K562 (cell line): ENCODE measurements at regions not wholly inside any gene's neighbourhood (a gene's known extent, or its start where the extent isn't known, plus 50 kb on each side); places are given as distances from the start of the nearest gene placed in this dataset.
A peak's percentile ranks its signal among the peaks of the same experiment; 100 is the strongest.

ENCODE experiments used
- CREB1 ChIP-seq, 2 experiments: sonication (generic) in 1 of 2; formaldehyde crosslinking in 1 of 2; IDR thresholded peaks; 2 replicates each; pipeline versions ENCODE4 v1.6.1 to v1.8.0; 2012 to 2022; ENCODE audit warnings: inconsistent platforms in 1 of 2, mild to moderate bottlenecking in 1 of 2, missing genetic modification reagents in 1 of 2, moderate library complexity in 1 of 2
- CREM ChIP-seq: IDR thresholded peaks from 2 replicates; pipeline ENCODE4 v1.6.1; 2014; ENCODE audit warnings: antibody characterized with exemption, low read depth
- CTCF ChIP-seq, 3 experiments: IDR thresholded peaks in 2 of 3; conservative IDR thresholded peaks in 1 of 3; 2 replicates each; pipeline ENCODE4 v1.5.1; 2011 to 2012; ENCODE audit warnings: low read length in 3 of 3, mild to moderate bottlenecking in 3 of 3, control low read depth in 2 of 3, improper control_type of control experiment in 1 of 3, inconsistent platforms in 1 of 3, low read depth in 1 of 3, mixed read lengths in 1 of 3, moderate library complexity in 1 of 3; ENCODE audit not compliant: insufficient read depth in 2 of 3
- EZH2 ChIP-seq: IDR thresholded peaks from 2 replicates; pipeline ENCODE4 v1.6.1; 2012; ENCODE audit warnings: low read depth, mild to moderate bottlenecking, inconsistent platforms, low read length, borderline replicate concordance
- HIVEP1 ChIP-seq: fragments of 250-450 bp; sonication (Bioruptor Pico); IDR thresholded peaks from 2 replicates; pipeline ENCODE4 v1.4.0; 2020; ENCODE audit warnings: mild to moderate bottlenecking
- MCM7 ChIP-seq, 2 experiments: fragments of 450-650 bp; IDR thresholded peaks; 2 replicates each; pipeline ENCODE4 v1.6.1; 2016 to 2018
- MYBL2 ChIP-seq, 2 experiments: fragments of 450-650 bp in 1 of 2; sonication (generic) in 1 of 2; formaldehyde crosslinking in 1 of 2; IDR thresholded peaks; 2 replicates each; pipeline versions ENCODE4 v1.6.1 to v1.8.1; 2017 to 2022; ENCODE audit warnings: borderline replicate concordance in 1 of 2, inconsistent platforms in 1 of 2, low read depth in 1 of 2, mild to moderate bottlenecking in 1 of 2, missing genetic modification reagents in 1 of 2, moderate library complexity in 1 of 2
- POLR2A ChIP-seq: fragments of 450-650 bp; conservative IDR thresholded peaks from 2 replicates; pipeline ENCODE4 v1.6.1; 2016
- RBBP5 ChIP-seq: fragments of 200-600 bp; sonication (generic); IDR thresholded peaks from 2 replicates; pipeline ENCODE4 v1.6.1; 2012; ENCODE audit warnings: borderline replicate concordance, mild to moderate bottlenecking, low read length, control low read depth, inconsistent platforms; ENCODE audit not compliant: insufficient read depth, poor library complexity, severe bottlenecking
- RNF2 ChIP-seq: sonication (generic); IDR thresholded peaks from 2 replicates; pipeline ENCODE4 v1.6.1; 2016
- SIN3A ChIP-seq, 2 experiments: fragments of 150-350 bp in 1 of 2; IDR thresholded peaks; 2 replicates each; pipeline ENCODE4 v1.6.1; 2011 to 2016; ENCODE audit warnings: borderline replicate concordance in 2 of 2, low read depth in 2 of 2, low read length in 2 of 2, mild to moderate bottlenecking in 2 of 2, moderate library complexity in 2 of 2; ENCODE audit not compliant: control insufficient read depth in 1 of 2

GRCh38 chr6:90350689-90351554 is 54.3 kb upstream of the BACH2 start:
- no peak for TF ChIP-seq SIN3A (IDR thresholded peaks at IDR 0.05; ENCODE audit: borderline replicate concordance in 2 of 2, control insufficient read depth in 1 of 2, low read depth in 2 of 2, low read length in 2 of 2)
- TF ChIP-seq MYBL2 (IDR thresholded peaks at IDR 0.05; ENCODE audit: low read depth), result no peak
- TF ChIP-seq MYBL2 (CRISPR knock-in tag; IDR thresholded peaks at IDR 0.05; ENCODE audit: borderline replicate concordance), result no peak
- no peak for TF ChIP-seq POLR2A
- TF ChIP-seq CREM, result peak; percentile 64
- no peak for TF ChIP-seq CTCF (IDR thresholded peaks at IDR 0.05 in 2 of 3, conservative IDR thresholded peaks at IDR 0.05 in 1 of 3; ENCODE audit: insufficient read depth in 2 of 3, low read depth in 1 of 3, low read length in 3 of 3)
- no peak for TF ChIP-seq HIVEP1 (CRISPR knock-in tag)
- TF ChIP-seq RBBP5, result no peak
- no peak for TF ChIP-seq MCM7 (IDR thresholded peaks at IDR 0.05)
- no peak for TF ChIP-seq RNF2
- no peak for TF ChIP-seq EZH2
- no peak for TF ChIP-seq CREB1 (IDR thresholded peaks at IDR 0.05)
- 0 out of 2 replicates have a peak, but pooled peaks have one; percentile 15 for TF ChIP-seq CREB1 (CRISPR knock-in tag; IDR thresholded peaks at IDR 0.05)
